SK-N-SH treated with all-trans-retinoic acid at 6 μM for 48 hours (cell line): ENCODE measurements at regions not wholly inside any gene's neighbourhood (a gene's known extent, or its start where the extent isn't known, plus 50 kb on each side); places are given as distances from the start of the nearest gene placed in this dataset.

Source experiments
- ATAC-seq: fragments of 200-7000 bp; cut with Tn5 transposase; 3 replicates; pipeline ENCODE4 v1.9.1; 2020; ENCODE audit warnings: mild to moderate bottlenecking, moderate library complexity
- CREB5 ChIP-seq: fragments of 250-450 bp; sonication (Bioruptor Pico); IDR thresholded peaks from 2 replicates; pipeline ENCODE4 v1.5.1; 2020; ENCODE audit warnings: low read depth, mild to moderate bottlenecking, moderate library complexity
- CSRNP3 ChIP-seq: fragments of 250-450 bp; sonication (Bioruptor Pico); IDR thresholded peaks from 2 replicates; pipeline ENCODE4 v1.5.1; 2021; ENCODE audit warnings: mild to moderate bottlenecking, moderate library complexity
- ESRRG ChIP-seq: fragments of 250-450 bp; sonication (Bioruptor Pico); IDR thresholded peaks from 2 replicates; pipeline ENCODE4 v1.6.1; 2021; ENCODE audit warnings: mild to moderate bottlenecking
- GLIS3 ChIP-seq: fragments of 250-450 bp; sonication (Bioruptor Pico); IDR thresholded peaks from 2 replicates; pipeline ENCODE4 v1.5.0; 2020; ENCODE audit warnings: mild to moderate bottlenecking, moderate library complexity
- ISL1 ChIP-seq: fragments of 250-450 bp; sonication (Bioruptor Pico); IDR thresholded peaks from 2 replicates; pipeline ENCODE4 v2.1.2; 2022; ENCODE audit warnings: mild to moderate bottlenecking, moderate library complexity
- OSR1 ChIP-seq: fragments of 250-450 bp; sonication (Bioruptor Pico); IDR thresholded peaks from 2 replicates; pipeline ENCODE4 v1.8.0; 2022; ENCODE audit warnings: moderate library complexity, mild to moderate bottlenecking, inconsistent platforms
- PATZ1 ChIP-seq: fragments of 250-450 bp; sonication (Bioruptor Pico); IDR thresholded peaks from 2 replicates; pipeline ENCODE4 v1.8.0; 2020; ENCODE audit warnings: mild to moderate bottlenecking, moderate library complexity, borderline replicate concordance
- POU6F1 ChIP-seq: fragments of 250-450 bp; sonication (Bioruptor Pico); IDR thresholded peaks from 2 replicates; pipeline ENCODE4 v1.8.0; 2021; ENCODE audit warnings: low read depth, mild to moderate bottlenecking, moderate library complexity, borderline replicate concordance
- PPARA ChIP-seq: fragments of 250-450 bp; sonication (Bioruptor Pico); IDR thresholded peaks from 2 replicates; pipeline ENCODE4 v1.5.0; 2020; ENCODE audit warnings: mild to moderate bottlenecking, borderline replicate concordance
- RARB ChIP-seq: fragments of 250-450 bp; sonication (Bioruptor Pico); IDR thresholded peaks from 2 replicates; pipeline ENCODE4 v1.8.0; 2021; ENCODE audit warnings: mild to moderate bottlenecking, moderate library complexity
- SNAI2 ChIP-seq: fragments of 250-450 bp; sonication (Bioruptor Pico); IDR thresholded peaks from 2 replicates; pipeline ENCODE4 v1.5.0; 2020; ENCODE audit warnings: mild to moderate bottlenecking, moderate library complexity
- TCF4 ChIP-seq: fragments of 250-450 bp; sonication (Bioruptor Pico); IDR thresholded peaks from 2 replicates; pipeline ENCODE4 v1.8.0; 2021; ENCODE audit warnings: mild to moderate bottlenecking, moderate library complexity, borderline replicate concordance
- TOX ChIP-seq: fragments of 250-450 bp; sonication (Bioruptor Pico); IDR thresholded peaks from 2 replicates; pipeline ENCODE4 v1.8.0; 2021; ENCODE audit warnings: mild to moderate bottlenecking, moderate library complexity, borderline replicate concordance
- TSHZ2 ChIP-seq: fragments of 250-450 bp; sonication (Bioruptor Pico); IDR thresholded peaks from 2 replicates; pipeline ENCODE4 v1.5.0; 2020; ENCODE audit warnings: mild to moderate bottlenecking, moderate library complexity
- ZFP30 ChIP-seq: fragments of 450-650 bp; formaldehyde crosslinking; IDR thresholded peaks from 2 replicates; pipeline ENCODE4 v1.5.0; 2022; ENCODE audit warnings: mild to moderate bottlenecking, moderate library complexity
- ZNF565 ChIP-seq: fragments of 450-650 bp; formaldehyde crosslinking; conservative IDR thresholded peaks from 2 replicates; pipeline ENCODE4 v1.5.0; 2020; ENCODE audit warnings: low read depth, mild to moderate bottlenecking, moderate library complexity
- ZNF70 ChIP-seq: fragments of 450-650 bp; formaldehyde crosslinking; IDR thresholded peaks from 2 replicates; pipeline ENCODE4 v1.5.0; 2020; ENCODE audit warnings: mild to moderate bottlenecking, moderate library complexity
- ZNF8 ChIP-seq: fragments of 450-650 bp; formaldehyde crosslinking; IDR thresholded peaks from 2 replicates; pipeline ENCODE4 v1.5.0; 2020; ENCODE audit warnings: mild to moderate bottlenecking, moderate library complexity

GRCh38 chr17:20774472-20775135 is 195.1 kb downstream of the CDRT15L2 start (continued):
- TF ChIP-seq PATZ1 (CRISPR knock-in tag) (no peak), ZNF565 (CRISPR knock-in tag) (no peak)

GRCh38 chr17:20775331-20775730 is 195.8 kb downstream of the CDRT15L2 start:
- TF ChIP-seq ISL1 (CRISPR knock-in tag) (no peak), POU6F1 (CRISPR knock-in tag) (no peak), TCF4 (CRISPR knock-in tag) (no peak)
- no peak for ATAC-seq

- TF ChIP-seq POU6F1 (CRISPR knock-in tag) (no peak), ZNF8 (CRISPR knock-in tag) (no peak), ESRRG (no peak), ZFP30 (no peak), OSR1 (no peak), PATZ1 (CRISPR knock-in tag) (no peak), ZNF565 (CRISPR knock-in tag) (no peak), TSHZ2 (CRISPR knock-in tag) (no peak), TOX (CRISPR knock-in tag) (no peak), SNAI2 (CRISPR knock-in tag) (no peak), PPARA (no peak), CREB5 (CRISPR knock-in tag) (no peak), ZNF70 (CRISPR knock-in tag) (no peak)
- no peak for ATAC-seq
Measured at GRCh38 chr17:20779521-20779920, 200.0 kb downstream of the CDRT15L2 start.

- ATAC-seq: no peak
- TF ChIP-seq GLIS3 (CRISPR knock-in tag) (no peak), POU6F1 (CRISPR knock-in tag) (no peak), CSRNP3 (no peak), PATZ1 (CRISPR knock-in tag) (no peak), RARB (no peak)
Measured at GRCh38 chr17:20781260-20781659, 201.7 kb downstream of the CDRT15L2 start.
